GM21447 (cell line): ENCODE measurements at regions not wholly inside any gene's neighbourhood (a gene's known extent, or its start where the extent isn't known, plus 50 kb on each side); places are given as distances from the start of the nearest gene placed in this dataset.
"Not testable (repeated sequence)": the region's sequence is repeated elsewhere in the genome, so short reads cannot be mapped to it uniquely, and the experiment has no call there.

Source experiments
- ATAC-seq: cut with Tn5 transposase; IDR thresholded peaks from one replicate; pipeline ENCODE4 v1.9.1; 2021; ENCODE audit not compliant: unreplicated experiment

DNA sequence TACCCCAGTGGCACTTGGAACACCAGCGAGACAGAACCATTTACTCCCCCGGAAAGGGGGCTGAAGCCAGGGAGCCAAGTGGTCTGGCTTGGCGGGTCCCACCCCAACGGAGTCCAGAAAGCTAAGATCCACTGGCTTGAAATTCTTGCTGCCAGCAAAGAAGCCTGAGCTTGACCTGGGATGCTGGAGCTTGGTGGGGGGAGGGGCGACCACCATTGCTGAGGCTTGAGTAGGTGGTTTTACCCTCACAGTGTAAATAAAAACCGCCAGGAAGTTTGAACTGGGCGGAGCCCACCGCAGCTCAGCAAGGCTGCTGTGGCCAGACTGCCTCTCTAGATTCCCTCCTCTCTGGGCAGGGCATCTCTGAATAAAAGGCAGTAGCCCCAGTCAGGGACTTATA is 62.8 kb downstream of the RPS24 start:
- not testable (repeated sequence) for ATAC-seq

DNA sequence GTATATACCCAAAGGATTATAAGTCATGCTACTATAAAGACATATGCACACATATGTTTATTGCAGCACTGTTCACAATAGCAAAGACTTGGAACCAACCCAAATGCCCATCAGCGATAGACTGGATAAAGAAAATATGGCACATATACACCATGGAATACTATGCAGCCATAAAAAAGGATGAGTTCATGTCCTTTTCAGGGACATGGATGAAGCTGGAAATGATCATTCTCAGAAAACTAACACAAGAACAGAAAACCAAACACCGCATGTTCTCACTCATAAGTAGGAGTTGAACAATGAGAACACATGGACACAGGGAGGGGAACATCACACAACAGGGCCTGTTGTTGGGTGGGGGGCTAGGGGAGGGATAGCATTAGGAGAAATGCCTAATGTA is 68.9 kb downstream of the RPS24 start:
- not testable (repeated sequence) for ATAC-seq

DNA sequence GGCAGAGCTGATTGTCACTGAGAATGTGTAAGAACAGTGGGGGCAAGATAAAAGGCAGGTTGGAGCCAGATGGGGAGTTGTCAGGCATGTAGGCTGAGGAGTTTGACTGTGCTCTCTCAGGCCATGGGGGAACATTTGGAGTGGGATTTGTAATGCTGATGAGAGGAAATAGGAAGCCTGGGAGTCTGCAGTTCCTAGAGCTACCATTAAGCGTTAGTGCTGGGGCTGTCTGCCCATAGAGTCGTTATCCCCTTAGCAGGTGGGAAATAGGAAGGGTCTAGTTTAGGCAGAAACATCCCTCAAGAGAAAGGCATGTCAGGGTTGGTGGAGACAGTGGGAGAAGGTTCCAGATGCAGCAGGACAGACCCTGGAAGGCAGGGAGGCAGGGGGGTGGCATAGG is 75.5 kb downstream of the RPS24 start:
- no peak for ATAC-seq

DNA sequence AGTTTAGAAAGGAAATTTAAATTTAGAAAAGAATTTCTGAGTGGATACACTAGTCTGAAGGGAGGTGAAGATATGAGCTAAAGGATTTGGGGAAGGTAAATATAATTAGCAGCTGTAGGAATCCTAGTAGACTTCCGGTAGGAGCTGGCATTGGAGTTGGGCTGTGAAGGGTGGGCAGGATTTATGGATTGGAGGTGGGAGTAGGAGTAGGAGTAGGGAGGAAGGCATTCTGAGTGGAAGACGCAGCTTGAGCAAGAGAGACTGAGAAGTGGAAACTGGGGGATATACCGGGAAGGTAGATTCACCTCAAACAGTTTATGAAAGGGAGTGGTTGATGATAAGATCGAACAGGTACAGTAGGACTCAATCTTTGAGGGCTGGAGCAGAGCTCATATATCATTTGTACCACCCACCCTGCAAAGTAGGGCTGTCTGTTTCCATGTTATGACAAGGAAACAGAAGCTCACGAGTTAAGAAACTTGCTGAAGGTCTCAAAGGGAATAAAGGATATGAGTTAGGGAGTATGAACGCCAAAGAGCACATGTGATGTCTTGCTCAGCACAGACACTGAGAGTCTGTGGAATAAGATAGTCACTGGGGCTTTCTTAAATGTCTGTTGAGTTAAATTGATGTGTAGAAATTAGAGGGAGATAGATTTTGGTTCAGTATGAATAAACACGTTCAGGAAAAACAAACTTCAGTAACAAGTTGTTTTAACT is 81.6 kb downstream of the RPS24 start:
- ATAC-seq, result no peak

DNA sequence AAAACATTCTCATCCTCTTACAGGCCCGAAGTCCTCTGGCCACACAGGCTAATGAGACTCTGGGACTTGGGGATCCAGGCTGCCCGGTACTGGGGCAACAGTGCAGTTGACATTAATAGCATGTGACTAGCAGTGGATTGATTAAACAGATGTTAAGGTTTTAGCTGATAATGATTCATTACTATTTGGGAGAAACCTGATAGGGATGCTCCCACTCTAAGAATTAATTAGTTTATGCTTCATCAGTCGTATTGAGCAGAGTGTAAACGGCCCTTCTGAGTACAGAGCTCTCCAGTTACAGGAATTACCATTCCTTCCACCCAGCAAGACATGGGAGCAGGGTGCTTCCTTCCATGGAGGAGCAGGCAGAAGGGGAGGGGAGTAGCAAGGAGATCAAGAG is 82.7 kb downstream of the RPS24 start:
- ATAC-seq, result no peak

DNA sequence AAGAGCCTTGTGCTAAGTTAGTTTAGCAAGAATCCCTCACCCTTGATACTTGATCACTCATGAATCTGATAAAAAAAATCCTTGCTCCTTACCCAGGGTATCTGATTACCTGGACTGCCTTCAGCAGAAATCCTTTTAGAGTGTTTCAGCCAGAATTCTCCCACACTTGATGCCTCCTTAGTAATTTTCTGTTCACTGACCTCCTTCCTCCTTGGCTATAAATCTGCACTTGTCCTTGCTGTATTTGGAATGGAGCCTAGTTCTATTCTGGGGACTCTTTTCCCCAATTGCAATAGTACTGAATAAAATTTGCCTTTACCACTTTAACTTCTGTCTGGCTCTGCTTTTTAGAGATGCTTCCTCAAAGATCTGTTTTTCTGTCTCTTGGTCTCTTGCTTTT is 84.9 kb downstream of the RPS24 start:
- ATAC-seq, result no peak

DNA sequence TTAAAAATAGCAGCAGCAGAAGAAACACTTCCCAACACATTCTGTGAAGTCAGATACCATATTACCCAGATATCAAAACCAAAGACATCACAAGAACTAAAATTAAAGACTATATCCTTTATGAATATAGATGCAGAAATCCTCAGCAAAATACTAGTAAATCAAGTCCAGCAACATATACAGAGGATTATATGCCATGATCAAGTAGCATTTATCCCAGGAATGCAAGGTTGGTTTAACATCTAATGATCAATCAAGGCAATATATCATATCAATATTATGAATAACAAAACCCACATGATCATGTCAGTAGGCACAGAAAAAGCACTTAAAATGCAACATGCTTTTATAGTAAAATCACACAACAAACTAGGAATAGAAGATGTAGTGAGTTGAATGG is 88.1 kb downstream of the RPS24 start:
- no peak for ATAC-seq

DNA sequence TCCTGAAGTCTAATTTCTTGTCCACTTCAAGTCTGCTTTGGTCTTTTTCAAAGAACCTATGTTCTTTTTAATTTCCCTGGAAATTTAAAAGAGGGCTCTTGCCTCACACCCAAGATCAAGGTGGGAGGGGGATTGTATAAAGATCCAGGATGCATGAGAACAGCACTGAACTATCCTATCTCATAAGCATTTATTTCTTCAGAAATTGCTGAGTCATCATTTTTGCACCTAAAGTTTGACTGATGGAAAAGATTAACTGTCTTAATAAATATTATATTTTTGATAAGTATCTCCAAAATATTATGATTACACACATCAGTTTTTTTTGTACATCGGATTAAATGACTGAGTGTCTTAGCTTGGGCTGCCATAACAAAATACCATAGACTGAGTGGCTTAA is 90.5 kb downstream of the RPS24 start:
- ATAC-seq, result no peak

DNA sequence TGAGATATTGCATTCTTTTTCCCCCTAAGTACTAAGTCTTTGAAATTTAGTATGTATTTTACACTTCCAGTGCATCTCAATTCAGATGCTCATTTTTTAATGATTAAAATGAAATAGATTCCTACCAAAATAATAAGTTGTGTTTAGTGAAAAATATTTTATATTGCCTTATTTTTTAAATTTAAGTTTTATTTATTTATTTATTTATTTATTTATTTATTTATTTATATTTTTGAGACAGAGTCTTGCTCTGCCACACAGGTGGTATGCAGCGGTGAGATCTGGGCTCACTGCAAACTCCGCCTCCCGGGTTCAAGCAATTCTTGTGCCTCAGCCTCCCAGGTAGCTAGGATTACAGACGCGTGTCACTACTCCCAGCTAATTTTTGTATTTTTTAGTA is 95.5 kb downstream of the RPS24 start:
- ATAC-seq, result no peak

DNA sequence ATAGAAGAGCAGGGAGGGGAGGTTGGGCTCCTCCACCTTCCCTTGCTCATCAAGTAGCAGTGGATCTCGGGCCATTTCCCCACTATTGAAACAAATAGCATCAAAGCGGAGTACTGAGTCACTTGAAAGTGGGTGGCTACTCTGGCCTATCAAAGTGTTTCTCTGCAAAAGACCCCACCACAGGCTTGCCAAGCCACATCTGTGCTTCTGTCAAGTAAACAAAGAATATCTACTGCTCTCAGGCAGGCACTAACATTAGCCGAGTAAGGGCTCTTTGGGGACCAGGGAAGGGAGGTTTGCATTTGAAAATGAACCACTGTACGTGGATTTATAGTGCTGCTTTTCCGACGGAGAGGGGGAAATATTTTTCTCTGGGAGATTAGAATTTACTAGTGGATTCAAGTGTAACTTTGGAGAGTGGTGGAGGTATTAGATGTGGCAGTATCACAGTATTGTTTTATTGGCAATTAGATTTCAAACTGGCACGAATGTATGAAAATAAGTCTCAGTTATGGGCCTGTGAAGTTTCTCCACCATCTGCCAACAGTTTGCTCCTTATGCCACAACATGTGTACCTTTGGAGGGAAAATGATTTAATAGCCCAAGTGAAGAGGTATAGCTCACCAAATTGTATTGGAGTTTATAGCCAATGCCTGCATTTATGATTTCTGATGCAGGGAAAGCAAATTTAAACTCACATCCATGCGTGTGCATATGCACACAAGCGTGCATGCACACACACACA is 97.5 kb downstream of the RPS24 start:
- ATAC-seq, result no peak

DNA sequence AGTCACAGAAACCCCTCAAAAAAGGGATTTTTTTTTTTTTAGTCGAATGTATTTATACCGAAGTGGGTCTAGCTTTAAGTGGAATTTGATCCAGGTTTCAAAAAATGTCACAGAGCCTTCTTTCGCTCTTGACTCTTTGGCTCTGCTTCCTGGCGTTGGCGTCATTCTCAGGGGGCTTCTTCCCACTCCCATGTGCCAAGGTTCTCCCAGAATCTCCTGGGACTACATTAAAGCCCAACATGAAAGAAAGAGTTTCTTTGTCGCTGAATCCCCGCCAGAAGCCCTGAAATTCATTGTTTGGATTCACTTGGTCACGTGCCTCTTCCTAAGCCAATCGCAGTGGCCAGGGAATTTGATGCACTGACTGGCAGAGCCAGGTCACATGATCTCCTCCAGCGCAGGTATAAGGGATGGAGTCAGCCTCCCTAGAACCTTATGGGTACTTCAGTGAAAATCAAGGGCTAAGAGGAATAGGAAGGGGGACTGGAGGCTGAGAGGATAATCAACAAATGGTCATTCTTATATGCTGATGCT is 101.2 kb downstream of the RPS24 start:
- ATAC-seq, result no peak

DNA sequence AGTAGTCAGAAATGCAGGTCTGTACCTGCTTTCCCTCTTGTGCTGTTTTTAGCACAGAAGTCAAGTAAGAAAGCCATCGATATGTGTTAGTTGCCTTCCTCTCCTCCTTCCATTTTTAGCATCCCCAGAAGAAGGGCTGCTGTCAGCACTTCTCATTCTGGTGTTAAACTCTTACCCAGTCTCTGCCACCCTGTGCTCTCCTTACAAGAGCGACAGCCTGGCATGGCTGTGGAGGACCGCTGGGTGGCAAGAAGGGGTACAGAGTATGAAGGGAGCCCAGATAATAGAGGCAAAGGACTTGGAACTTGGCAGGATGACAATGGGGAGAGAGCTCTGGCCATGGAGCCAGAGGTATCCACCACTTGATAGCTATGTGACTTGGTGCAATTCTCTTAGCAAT is 103.5 kb downstream of the RPS24 start:
- no peak for ATAC-seq

DNA sequence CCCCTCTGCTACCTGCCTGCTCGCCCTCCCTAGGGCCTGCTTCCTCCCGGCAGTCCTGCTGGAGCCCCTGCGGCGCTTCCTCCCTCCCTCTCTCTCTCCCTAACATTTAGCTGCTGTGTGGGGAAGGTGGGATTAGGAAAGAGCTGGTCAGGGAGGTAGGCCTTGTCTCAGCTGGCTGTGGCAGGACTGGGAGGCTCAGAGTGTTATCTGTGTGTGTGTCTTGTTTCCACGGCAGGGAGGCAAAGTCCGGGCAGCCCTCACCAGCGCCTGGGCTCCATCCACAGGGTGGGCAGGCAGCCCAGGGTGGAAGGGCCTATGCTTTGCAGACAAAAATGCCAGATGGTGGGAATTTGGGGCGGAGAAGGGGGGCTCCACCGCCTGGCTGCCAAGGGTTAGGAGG is 105.7 kb downstream of the RPS24 start:
- no peak for ATAC-seq

DNA sequence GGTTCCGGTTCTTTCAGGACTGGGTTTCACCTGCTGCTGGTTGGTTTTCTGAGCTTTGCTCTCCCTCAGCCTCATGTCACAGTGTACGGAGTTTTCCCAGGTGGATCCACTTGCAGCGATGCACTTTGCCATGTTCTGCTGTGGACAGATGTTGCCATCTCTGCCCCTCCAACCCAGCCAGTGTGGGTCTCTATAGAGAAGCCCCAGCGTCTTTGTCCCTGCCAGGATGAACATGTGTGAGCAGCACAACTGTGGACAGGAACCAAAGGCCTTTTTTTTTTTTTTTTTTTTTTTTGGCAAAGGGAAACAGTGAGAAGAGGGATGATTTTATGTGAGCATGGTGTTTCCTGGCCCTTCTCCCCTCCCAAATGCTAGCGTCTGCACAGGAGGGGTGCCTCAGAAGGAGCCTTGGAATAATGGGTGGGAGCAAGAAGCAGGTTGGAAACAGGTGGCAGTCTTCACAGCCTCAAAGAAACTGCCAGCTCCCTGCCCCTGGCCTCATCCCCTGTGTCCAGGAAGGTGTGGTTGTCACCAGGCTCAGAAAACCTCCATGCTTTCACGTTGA is 106.5 kb downstream of the RPS24 start:
- ATAC-seq, result no peak

DNA sequence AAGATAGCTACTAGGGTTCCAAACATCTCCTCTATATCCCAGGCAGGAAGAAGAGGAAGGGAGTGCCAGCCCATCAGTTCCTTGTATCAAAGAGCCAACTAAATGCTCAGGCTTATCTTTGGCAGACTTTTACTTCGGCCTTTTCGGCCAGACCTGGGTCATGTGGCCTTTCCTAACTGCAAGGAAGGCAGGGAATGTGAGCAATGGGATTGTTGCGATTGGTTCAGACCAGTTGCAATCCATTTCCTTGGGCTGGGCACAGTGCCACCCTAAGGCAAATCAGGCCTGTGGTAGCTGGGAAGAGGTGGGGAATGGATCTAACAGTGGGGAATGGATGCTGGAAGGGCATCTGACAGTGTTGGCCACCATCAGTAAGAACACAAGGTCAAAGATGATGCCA is 109.9 kb downstream of the RPS24 start:
- no peak for ATAC-seq

DNA sequence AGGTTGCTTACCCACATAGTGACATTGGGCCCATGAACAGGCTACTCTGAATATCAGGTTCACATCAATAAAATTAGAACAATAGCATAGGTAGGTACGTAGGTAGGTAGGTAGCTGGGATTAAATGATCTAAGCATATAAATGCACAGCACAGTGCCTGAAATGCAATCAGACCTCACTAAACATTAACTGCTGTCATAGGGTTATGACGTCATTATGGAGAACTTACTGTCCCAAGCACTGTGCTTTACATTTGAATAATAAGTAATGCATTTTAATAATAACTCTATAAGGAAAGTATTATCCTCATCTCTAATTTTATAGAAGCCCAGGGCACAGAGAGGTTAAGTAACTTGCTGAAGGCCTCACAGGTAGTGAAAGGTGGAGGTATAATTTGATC is 112.5 kb downstream of the RPS24 start:
- no peak for ATAC-seq

DNA sequence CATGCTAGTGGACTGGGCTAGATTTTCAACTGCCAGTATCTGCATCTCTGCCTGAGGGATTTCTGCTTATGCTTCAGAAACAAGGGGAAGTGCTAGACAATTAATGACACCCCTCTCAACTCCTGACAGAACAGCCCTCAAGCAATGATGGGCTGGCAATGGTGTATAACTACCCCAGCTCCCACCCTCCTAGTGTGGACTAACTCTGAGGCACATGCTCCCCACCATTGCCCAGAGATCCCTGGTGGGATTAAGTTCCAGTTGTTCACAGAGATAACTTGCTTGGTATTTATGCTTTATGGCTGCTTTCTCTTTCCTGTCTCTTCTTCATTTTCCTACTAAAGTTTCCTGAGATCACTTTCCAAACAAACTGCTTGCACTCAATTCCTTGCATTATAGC is 113.5 kb downstream of the RPS24 start:
- ATAC-seq, result no peak

DNA sequence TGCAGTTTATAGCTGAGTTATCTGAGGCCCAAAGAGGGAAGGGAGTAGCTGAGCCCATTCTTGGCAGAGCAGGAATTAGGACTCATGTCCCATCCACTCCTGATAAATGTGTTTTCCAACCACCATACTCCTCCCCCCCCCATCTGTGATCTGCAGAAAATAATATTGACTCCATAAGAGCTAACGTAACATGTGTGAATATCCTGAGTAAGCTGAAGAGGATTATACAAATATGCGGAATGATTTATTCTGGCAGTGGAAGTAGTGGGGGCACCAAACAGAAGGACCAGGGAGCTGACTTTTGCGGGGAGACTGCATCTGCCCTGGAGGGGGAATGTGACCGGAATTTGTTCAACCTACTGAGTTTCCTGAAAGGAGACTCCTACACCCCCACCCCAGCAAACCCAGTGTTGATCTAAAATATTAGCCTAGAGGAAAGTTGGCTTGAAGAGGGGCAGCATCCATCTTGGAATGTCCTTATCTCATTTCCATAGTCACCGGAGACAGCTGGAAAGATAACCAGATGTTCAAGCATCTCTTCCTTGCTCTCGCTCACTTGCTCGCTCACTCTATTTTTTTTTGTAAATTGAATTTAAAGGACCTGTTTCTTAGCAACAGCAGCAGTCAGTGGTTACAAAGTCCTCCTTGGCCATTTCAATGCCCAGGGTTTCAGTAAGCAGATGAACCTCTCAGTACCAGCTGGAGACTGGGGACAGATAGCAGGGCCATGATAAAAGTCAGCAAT is 114.7 kb downstream of the RPS24 start:
- ATAC-seq, result no peak

DNA sequence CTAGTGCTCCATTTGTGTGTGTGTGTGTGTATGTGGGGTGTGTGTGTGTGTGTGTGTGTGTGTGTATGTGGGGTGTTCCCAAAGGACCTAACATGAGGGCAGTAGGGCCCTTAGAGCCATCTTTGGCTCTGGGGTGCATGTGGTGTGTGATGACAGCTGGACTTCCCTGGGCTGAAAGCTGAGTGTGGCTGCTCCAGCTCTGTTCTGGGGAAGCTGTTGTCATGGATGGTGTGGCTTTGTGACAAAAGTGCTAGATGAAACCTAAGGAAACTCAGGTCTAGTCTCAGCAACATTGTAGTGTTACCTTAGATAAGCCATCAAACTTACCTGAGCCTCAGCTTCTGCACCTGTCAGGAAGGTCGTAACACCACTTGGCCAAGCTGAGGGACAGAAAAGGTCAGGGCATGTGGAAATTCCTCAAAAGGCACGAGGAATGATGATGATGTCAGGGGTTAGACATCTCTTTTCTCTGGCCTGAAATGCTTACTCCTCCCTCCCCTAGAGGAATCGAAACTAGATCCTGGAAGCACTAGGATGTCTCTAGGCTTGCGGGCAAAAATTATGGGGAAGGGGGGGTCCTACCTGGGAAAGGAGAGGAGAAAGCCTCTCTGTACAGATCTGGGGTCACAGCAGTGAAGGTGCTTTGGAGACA is 115.4 kb downstream of the RPS24 start:
- ATAC-seq, result no peak

DNA sequence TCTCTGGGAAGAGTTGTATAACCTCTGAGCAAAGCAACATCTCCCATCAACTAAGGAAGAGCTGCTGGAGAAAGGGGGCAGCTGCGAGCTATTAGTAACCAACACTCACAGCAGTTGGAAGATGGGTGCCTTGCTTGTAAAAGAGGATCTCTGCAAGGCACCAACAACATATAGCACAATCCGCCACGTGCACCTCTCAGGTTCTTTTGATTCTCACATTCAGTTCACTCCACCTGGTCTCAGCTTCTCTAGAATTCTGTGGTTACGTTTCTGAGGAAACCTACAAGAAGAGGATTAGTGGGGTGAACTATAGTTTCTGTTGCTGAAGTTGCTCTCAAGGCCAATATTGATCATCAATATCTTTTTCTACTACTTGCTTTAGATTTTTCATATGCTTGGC is 117.1 kb downstream of the RPS24 start:
- ATAC-seq, result no peak

DNA sequence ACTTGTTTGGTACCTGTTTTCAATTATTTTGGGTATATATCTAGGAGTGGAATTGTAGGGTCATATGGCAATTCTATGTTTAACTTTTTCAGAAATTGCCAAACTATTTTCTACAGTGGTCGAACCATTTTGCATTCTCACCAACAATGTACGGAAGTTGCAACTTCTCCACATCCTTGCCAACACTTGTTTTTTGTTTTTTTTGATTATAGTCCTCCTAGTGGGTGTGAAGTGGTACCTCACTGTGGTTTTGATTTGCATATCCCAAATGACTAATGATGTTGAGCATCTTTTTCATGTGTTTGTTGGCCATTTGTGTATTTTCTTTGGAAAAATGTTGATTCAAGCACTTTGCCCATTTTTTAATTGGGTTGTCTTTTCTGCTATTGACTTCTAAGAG is 122.1 kb downstream of the RPS24 start:
- ATAC-seq, result no peak
